Tibial nerve (tissue), 4 donors: ENCODE measurements at regions not wholly inside any gene's neighbourhood (a gene's known extent, or its start where the extent isn't known, plus 50 kb on each side); places are given as distances from the start of the nearest gene placed in this dataset.
"Not testable (repeated sequence)": the region's sequence is repeated elsewhere in the genome, so short reads cannot be mapped to it uniquely, and the experiment has no call there.

Experiments
- DNase-seq, 2 donors: peaks; one replicate each; pipeline ENCODE4 v3.0.0-alpha.2; 2019; ENCODE audit warnings: low spot score in 2 of 2
- H3K27ac ChIP-seq, 4 donors: fragments of 200-600 bp; sonication (generic) in 3 of 4; one replicate each; pipeline ENCODE4 v1.5.1; 2017 to 2019; ENCODE audit warnings: mild to moderate bottlenecking in 1 of 4
- H3K27me3 ChIP-seq, 2 donors: fragments of 200-600 bp; sonication (generic) in 1 of 2; one replicate each; pipeline versions ENCODE4 v1.5.1 to v1.6.0; 2017 to 2019
- H3K36me3 ChIP-seq, 3 donors: fragments of 200-600 bp; sonication (generic); one replicate each; pipeline ENCODE4 v1.5.1; 2018 to 2019
- H3K4me1 ChIP-seq, 4 donors: fragments of 200-600 bp; sonication (generic) in 3 of 4; one replicate each; pipeline ENCODE4 v1.5.1; 2017 to 2019
- H3K4me3 ChIP-seq, 4 donors: fragments of 200-600 bp; sonication (generic) in 3 of 4; one replicate each; pipeline ENCODE4 v1.5.1; 2017 to 2019; ENCODE audit warnings: mild to moderate bottlenecking in 1 of 4, moderate library complexity in 1 of 4
- H3K9me3 ChIP-seq, 4 donors: fragments of 200-600 bp; sonication (generic) in 3 of 4; one replicate each; pipeline ENCODE4 v1.5.1; 2017 to 2019
- EP300 ChIP-seq, 2 donors: sonication (generic); formaldehyde crosslinking; IDR thresholded peaks; one replicate each; pipeline ENCODE4 v1.6.1; 2017; ENCODE audit warnings: antibody characterized with exemption in 2 of 2, mild to moderate bottlenecking in 1 of 2
- POLR2A ChIP-seq, 2 donors: fragments of 450-650 bp; IDR thresholded peaks; one replicate each; pipeline ENCODE4 v1.6.1; 2017; ENCODE audit warnings: antibody characterized with exemption in 2 of 2, mild to moderate bottlenecking in 2 of 2, moderate library complexity in 2 of 2
- WGBS, 2 donors: methylation state at CpG; one replicate each; pipeline ENCODE4 v1.1.5; 2018; 5-methylcytosine and 5-hydroxymethylcytosine counted together
- TF ChIP-seq, protein P1 (sequence below), 5 experiments: fragments of 200-600 bp in 3 of 5; fragments of 450-650 bp in 2 of 5; sonication (generic) in 3 of 5; IDR thresholded peaks; one replicate each; pipeline ENCODE4 v1.5.1; 2016 to 2019; ENCODE audit warnings: antibody characterized with exemption in 5 of 5, mild to moderate bottlenecking in 3 of 5, moderate library complexity in 2 of 5

DNA sequence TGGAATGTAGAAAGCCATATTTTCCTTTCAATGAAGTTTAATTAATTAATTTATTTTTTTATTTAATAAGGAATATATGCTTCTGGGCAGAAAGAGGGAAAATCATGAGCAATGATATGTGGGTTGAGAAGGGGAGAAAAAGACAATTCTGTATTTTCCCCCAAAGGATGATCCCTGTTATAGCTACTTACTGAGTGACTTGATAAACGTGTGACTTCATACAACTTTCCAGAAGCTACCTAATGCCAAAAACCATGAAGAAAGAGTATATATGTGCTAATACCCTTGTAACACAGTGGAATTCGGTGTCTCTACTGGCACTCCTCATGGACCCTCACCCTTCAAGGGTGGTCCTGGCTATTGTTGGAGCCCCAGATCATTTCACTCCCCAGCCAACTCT is 335.0 kb upstream of the KLF4 start:
- H3K4me3 ChIP-seq: no peak overlapping the region
- H3K36me3 ChIP-seq: no peaks in the 10 kb centered on the region
- peaks cover 0 to 7% (median 2%) of the 10 kb centered on the region in 4 donors for H3K4me1 ChIP-seq
- H3K27me3 ChIP-seq: no peaks in the 10 kb centered on the region
- peaks cover 0 to 9% (median 0%) of the 10 kb centered on the region in 4 donors for H3K9me3 ChIP-seq
- TF ChIP-seq EP300 (IDR thresholded peaks at IDR 0.05) (no peak), POLR2A (IDR thresholded peaks at IDR 0.05) (no peak)
- TF ChIP-seq, protein P1, sequence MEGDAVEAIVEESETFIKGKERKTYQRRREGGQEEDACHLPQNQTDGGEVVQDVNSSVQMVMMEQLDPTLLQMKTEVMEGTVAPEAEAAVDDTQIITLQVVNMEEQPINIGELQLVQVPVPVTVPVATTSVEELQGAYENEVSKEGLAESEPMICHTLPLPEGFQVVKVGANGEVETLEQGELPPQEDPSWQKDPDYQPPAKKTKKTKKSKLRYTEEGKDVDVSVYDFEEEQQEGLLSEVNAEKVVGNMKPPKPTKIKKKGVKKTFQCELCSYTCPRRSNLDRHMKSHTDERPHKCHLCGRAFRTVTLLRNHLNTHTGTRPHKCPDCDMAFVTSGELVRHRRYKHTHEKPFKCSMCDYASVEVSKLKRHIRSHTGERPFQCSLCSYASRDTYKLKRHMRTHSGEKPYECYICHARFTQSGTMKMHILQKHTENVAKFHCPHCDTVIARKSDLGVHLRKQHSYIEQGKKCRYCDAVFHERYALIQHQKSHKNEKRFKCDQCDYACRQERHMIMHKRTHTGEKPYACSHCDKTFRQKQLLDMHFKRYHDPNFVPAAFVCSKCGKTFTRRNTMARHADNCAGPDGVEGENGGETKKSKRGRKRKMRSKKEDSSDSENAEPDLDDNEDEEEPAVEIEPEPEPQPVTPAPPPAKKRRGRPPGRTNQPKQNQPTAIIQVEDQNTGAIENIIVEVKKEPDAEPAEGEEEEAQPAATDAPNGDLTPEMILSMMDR (IDR thresholded peaks at IDR 0.05): no peak
- DNase-seq: no peak
- H3K27ac ChIP-seq: no peak overlapping the region
- WGBS, 2 donors: 94% methylated on average over 2 of the region's 2 CpGs

DNA sequence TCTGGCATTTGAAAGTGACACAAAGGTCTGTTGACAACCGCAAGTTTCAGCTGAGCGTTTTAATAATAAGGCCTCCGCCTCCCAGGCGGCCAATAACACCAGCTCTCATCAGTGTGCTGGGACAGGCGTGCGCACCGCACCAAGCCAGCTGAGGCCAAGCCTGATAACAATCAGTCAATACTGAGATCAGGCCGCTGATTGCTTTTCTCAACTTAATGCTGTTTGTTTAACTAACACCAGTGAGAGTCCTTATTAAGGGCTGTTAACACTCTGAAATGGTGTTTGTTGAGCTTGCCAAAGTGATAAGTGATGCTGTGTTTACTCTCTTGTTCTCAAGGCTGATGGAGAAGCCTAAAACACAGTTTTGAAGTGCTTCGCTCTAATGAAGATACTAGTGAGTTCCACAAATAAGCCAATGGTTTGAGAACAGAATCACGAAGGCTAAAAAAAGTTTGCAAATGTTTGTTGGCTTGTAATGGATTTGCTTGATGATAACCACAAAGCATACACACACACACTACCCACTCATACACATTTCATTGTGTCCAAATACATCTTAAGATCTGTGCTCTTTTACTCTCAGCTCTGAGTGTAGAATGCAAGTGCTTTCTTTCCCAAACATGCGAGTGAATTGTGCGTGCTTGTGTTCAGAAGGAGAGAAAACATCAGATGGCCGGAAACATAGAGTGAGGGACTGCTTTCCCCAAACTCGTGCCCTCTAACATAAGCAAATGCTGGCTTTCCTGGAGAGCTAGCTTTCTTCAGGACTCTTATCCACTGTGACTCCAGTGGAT is 330.4 kb upstream of the KLF4 start:
- H3K9me3 ChIP-seq: no peaks in the 10 kb centered on the region
- H3K27me3 ChIP-seq: no peaks in the 10 kb centered on the region
- TF ChIP-seq, protein P1 (IDR thresholded peaks at IDR 0.05): no peak
- TF ChIP-seq EP300 (IDR thresholded peaks at IDR 0.05) (no peak), POLR2A (IDR thresholded peaks at IDR 0.05) (no peak)
- H3K36me3 ChIP-seq: no peaks in the 10 kb centered on the region
- WGBS, 2 donors: 45 to 58% methylated on average over 14 of the region's 14 CpGs
- DNase-seq: no peak
- peaks cover 0 to 11% (median 6%) of the 10 kb centered on the region in 4 donors for H3K4me1 ChIP-seq
- no peak overlapping the region for H3K4me3 ChIP-seq
- peak overlapping the region in 2 of 4 donors; percentile 37 to 66 for H3K27ac ChIP-seq

DNA sequence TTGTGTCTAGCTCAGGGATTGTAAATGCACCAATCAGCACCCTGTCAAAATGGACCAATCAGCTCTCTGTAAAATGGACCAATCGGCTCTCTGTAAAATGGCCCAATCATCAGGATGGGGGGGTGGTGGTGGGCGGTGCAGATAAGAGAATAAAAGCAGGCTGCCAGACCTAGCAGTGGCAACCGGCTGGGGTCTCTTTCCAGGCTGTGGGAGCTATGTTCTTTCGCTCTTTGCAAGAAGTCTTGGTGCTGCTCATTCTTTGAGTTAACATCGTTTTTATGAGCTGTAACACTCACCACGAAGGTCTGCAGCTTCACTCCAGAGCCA is 328.9 kb upstream of the KLF4 start:
- not testable (repeated sequence) for H3K27me3 ChIP-seq, H3K4me3 ChIP-seq, DNase-seq, H3K9me3 ChIP-seq, H3K36me3 ChIP-seq, H3K27ac ChIP-seq
- WGBS, 2 donors: 92 to 93% methylated on average over 6 of the region's 6 CpGs
- H3K4me1 ChIP-seq: peaks cover 0 to 11% (median 6%) of the 10 kb centered on the region in 4 donors

DNA sequence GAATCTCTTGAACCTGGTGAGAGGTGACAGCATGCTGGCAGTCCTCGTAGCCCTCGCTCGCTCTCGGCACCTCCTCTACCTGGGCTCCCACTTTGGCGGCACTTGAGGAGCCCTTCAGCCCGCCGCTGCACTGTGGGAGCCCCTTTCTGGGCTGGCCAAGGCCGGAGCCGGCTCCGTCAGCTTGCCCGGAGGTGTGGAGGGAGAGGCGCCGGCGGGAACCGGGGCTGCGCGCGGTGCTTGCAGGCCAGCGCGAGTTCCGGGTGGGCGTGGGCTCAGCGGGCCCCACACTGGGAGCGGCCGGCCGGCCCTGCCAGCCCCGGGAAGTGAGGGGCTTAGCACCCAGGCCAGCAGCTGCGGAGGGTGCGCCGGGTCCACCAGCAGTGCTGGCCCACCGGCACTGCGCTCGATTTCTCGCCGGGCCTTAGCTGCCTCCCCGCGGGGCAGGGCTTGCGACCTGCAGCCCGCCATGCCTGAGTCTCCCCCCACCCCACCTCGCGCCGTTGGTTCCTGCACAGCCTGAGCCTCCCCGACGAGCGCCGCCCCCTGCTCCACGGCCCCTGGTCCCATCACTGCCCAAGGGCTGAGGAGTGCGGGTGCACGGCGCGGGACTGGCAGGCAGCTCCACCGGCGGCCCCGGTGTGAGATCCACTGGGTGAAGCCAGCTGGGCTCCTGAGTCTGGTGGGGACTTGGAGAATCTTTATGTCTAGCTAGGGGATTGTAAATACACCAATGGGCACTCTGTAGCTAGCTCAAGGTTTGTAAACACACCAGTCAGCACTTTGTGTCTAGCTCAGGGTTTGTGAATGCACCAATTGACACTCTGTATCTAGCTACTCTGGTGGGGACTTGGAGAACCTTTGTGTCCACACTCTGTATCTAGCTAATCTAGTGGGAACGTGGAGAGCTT is 328.3 kb upstream of the KLF4 start:
- H3K27ac ChIP-seq, DNase-seq, H3K4me3 ChIP-seq, H3K36me3 ChIP-seq, H3K9me3 ChIP-seq, H3K27me3 ChIP-seq: not testable (repeated sequence)
- 94 to 98% methylated on average over 26 to 48 of the region's 55 CpGs for WGBS, 2 donors
- H3K4me1 ChIP-seq: peaks cover 0 to 11% (median 6%) of the 10 kb centered on the region in 4 donors

DNA sequence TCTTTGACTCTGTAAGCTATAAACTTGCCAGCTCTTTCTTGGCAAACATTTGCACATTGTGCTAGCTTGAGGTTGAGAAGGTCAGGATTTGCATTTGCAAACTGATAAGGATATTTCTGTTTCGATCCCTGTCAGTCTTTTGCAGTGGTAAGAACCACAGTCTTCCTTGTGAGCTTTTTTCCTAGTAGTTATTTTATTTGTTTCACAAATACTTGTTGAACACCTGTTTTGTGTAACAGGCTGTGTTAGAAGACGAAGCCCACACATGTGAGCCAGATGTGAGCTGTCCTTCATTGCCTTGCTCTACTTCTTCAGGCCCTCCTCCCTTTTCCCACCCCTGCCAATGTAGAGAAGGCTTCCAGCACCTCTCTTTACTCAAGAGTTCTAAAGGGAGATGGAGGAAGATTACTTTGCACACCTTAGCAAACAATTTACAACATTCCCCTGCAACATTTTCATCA is 327.0 kb upstream of the KLF4 start:
- 80 to 85% methylated on average over 2 of the region's 2 CpGs for WGBS, 2 donors
- no peak overlapping the region for H3K27ac ChIP-seq
- H3K27me3 ChIP-seq: no peaks in the 10 kb centered on the region

More for the DNA sequence above, 327.0 kb upstream of the KLF4 start:
- TF ChIP-seq, protein P1 (IDR thresholded peaks at IDR 0.05): no peak
- TF ChIP-seq POLR2A (IDR thresholded peaks at IDR 0.05) (no peak), EP300 (IDR thresholded peaks at IDR 0.05) (no peak)
- no peaks in the 10 kb centered on the region for H3K36me3 ChIP-seq
- H3K9me3 ChIP-seq: no peaks in the 10 kb centered on the region
- DNase-seq: no peak
- peaks cover 0 to 11% (median 6%) of the 10 kb centered on the region in 4 donors for H3K4me1 ChIP-seq
- H3K4me3 ChIP-seq: no peak overlapping the region
